Sigmoid colon (tissue), 4 donors: ENCODE measurements at regions not wholly inside any gene's neighbourhood (a gene's known extent, or its start where the extent isn't known, plus 50 kb on each side); places are given as distances from the start of the nearest gene placed in this dataset.

Experiments
- POLR2A ChIP-seq, 2 donors: fragments of 450-650 bp; IDR thresholded peaks; one replicate each; pipeline ENCODE4 v1.6.1; 2016; ENCODE audit warnings: antibody characterized with exemption in 2 of 2, mild to moderate bottlenecking in 2 of 2, moderate library complexity in 2 of 2
- POLR2AphosphoS5 ChIP-seq, 4 donors: sonication (generic); formaldehyde crosslinking; IDR thresholded peaks; one replicate each; pipeline ENCODE4 v1.6.1; 2017; ENCODE audit warnings: antibody characterized with exemption in 4 of 4
- TF ChIP-seq, protein P1 (sequence below), 4 experiments: fragments of 450-650 bp in 3 of 4; fragments of 200-600 bp in 1 of 4; IDR thresholded peaks; one replicate each; pipeline ENCODE4 v1.5.1; 2016 to 2019; ENCODE audit warnings: antibody characterized with exemption in 4 of 4, mild to moderate bottlenecking in 3 of 4, moderate library complexity in 2 of 4

DNA sequence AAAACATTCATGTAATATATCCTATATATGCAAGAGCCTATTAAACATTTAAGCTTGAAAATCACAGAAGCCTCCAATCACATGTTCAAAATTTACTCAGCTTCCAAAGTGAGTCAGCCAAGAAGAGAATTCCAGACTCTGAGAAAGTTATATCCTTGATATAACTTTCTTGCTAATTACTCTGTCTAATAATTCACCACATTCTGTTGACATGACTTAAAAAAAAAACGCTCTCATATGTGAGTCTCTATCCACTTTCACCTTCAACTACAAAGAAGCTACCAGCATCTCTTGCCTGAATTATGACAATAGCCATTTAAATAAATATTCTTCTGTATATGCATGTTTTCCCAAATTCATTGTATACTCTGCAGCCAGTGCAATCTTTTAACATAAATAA is 1116.3 kb upstream of the CADM2 start:
- TF ChIP-seq, protein P1, sequence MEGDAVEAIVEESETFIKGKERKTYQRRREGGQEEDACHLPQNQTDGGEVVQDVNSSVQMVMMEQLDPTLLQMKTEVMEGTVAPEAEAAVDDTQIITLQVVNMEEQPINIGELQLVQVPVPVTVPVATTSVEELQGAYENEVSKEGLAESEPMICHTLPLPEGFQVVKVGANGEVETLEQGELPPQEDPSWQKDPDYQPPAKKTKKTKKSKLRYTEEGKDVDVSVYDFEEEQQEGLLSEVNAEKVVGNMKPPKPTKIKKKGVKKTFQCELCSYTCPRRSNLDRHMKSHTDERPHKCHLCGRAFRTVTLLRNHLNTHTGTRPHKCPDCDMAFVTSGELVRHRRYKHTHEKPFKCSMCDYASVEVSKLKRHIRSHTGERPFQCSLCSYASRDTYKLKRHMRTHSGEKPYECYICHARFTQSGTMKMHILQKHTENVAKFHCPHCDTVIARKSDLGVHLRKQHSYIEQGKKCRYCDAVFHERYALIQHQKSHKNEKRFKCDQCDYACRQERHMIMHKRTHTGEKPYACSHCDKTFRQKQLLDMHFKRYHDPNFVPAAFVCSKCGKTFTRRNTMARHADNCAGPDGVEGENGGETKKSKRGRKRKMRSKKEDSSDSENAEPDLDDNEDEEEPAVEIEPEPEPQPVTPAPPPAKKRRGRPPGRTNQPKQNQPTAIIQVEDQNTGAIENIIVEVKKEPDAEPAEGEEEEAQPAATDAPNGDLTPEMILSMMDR (IDR thresholded peaks at IDR 0.05): no peak
- TF ChIP-seq POLR2A (IDR thresholded peaks at IDR 0.05): no peak
- TF ChIP-seq POLR2AphosphoS5 (IDR thresholded peaks at IDR 0.05): no peak
